ENCODE measurements at regions not wholly inside any gene's neighbourhood (a gene's known extent, or its start where the extent isn't known, plus 50 kb on each side); places are given as distances from the start of the nearest gene placed in this dataset.
"Not testable (repeated sequence)": the region's sequence is repeated elsewhere in the genome, so short reads cannot be mapped to it uniquely, and the experiment has no call there.

- DNase-seq: no peak
Observed at GRCh38 chr18:5717256-5717655, 173.5 kb upstream of the EPB41L3 start.

- no peak for DNase-seq
Observed at GRCh38 chr18:5710676-5711075, 166.9 kb upstream of the EPB41L3 start.

- no peak for DNase-seq
Observed at GRCh38 chr18:5710235-5710634, 166.4 kb upstream of the EPB41L3 start.

GRCh38 chr18:5709476-5710095, 165.8 kb upstream of the EPB41L3 start:
- DNase-seq: no peak

- DNase-seq: no peak
Observed at GRCh38 chr18:5707586-5707985, 163.8 kb upstream of the EPB41L3 start.

GRCh38 chr18:5705393-5705792, 161.6 kb upstream of the EPB41L3 start:
- no peak for DNase-seq

GRCh38 chr18:5704847-5705246, 161.1 kb upstream of the EPB41L3 start:
- DNase-seq: no peak

GRCh38 chr18:5702016-5702415, 158.2 kb upstream of the EPB41L3 start:
- not testable (repeated sequence) for DNase-seq

- no peak for DNase-seq
Observed at GRCh38 chr18:5693699-5694294, 150.0 kb upstream of the EPB41L3 start.

- no peak for DNase-seq
Observed at GRCh38 chr18:5678779-5679406, 135.1 kb upstream of the EPB41L3 start.

- no peak for DNase-seq
Observed at GRCh38 chr18:5678278-5678677, 134.5 kb upstream of the EPB41L3 start.

- DNase-seq: no peak
Observed at GRCh38 chr18:5673616-5674015, 129.8 kb upstream of the EPB41L3 start.

- DNase-seq: no peak
Observed at GRCh38 chr18:5669585-5669984, 125.8 kb upstream of the EPB41L3 start.

GRCh38 chr18:5668087-5668715, 124.4 kb upstream of the EPB41L3 start:
- DNase-seq: no peak

- DNase-seq: no peak
Observed at GRCh38 chr18:5667356-5667755, 123.6 kb upstream of the EPB41L3 start.

- DNase-seq: no peak
Observed at GRCh38 chr18:5662586-5663090, 118.8 kb upstream of the EPB41L3 start.

GRCh38 chr18:5661179-5661578, 117.4 kb upstream of the EPB41L3 start:
- no peak for DNase-seq

- DNase-seq: no peak
Observed at GRCh38 chr18:5653802-5654201, 110.0 kb upstream of the EPB41L3 start.

- DNase-seq: no peak
Observed at GRCh38 chr18:5651736-5652135, 107.9 kb upstream of the EPB41L3 start.

GRCh38 chr18:5649439-5649838, 105.6 kb upstream of the EPB41L3 start:
- DNase-seq: no peak

- DNase-seq: no peak
Observed at GRCh38 chr18:5646739-5647138, 102.9 kb upstream of the EPB41L3 start.

GRCh38 chr18:5643288-5643687, 99.5 kb upstream of the EPB41L3 start:
- DNase-seq: no peak

GRCh38 chr18:5640939-5641338, 97.1 kb upstream of the EPB41L3 start:
- no peak for DNase-seq

GRCh38 chr18:5639131-5639530, 95.3 kb upstream of the EPB41L3 start:
- no peak for DNase-seq
